Esophagus squamous epithelium (tissue), 5 donors: ENCODE measurements at regions not wholly inside any gene's neighbourhood (a gene's known extent, or its start where the extent isn't known, plus 50 kb on each side); places are given as distances from the start of the nearest gene placed in this dataset.

Source experiments
- DNase-seq: peaks from one replicate; lab custom pipeline; 2025; lab: John Stamatoyannopoulos, UW
- H3K27ac ChIP-seq, 4 donors: fragments of 200-600 bp; sonication (generic); one replicate each; pipeline ENCODE4 v1.5.1; 2016 to 2019; ENCODE audit warnings: mild to moderate bottlenecking in 1 of 4
- H3K27me3 ChIP-seq, 4 donors: fragments of 200-600 bp; sonication (generic); 1 replicate in 3 of 4; 2 replicates in 1 of 4; pipeline versions ENCODE4 v1.5.1 to v1.6.0; 2017 to 2021; ENCODE audit warnings: antibody characterized with exemption in 1 of 4
- H3K36me3 ChIP-seq, 3 donors: fragments of 200-600 bp; sonication (generic); one replicate each; pipeline ENCODE4 v1.5.1; 2016 to 2019
- H3K4me1 ChIP-seq, 3 donors: fragments of 200-600 bp; sonication (generic); one replicate each; pipeline ENCODE4 v1.5.1; 2017 to 2019
- H3K4me3 ChIP-seq, 4 donors: fragments of 200-600 bp; sonication (generic); 1 replicate in 3 of 4; 2 replicates in 1 of 4; pipeline ENCODE4 v1.5.1; 2016 to 2019; ENCODE audit warnings: mild to moderate bottlenecking in 2 of 4, moderate library complexity in 1 of 4
- H3K9me3 ChIP-seq, 3 donors: fragments of 200-600 bp; sonication (generic); one replicate each; pipeline ENCODE4 v1.5.1; 2016 to 2019
- CTCF ChIP-seq, 6 experiments: fragments of 450-650 bp in 4 of 6; fragments of 200-600 bp in 2 of 6; sonication (generic) in 2 of 6; IDR thresholded peaks; one replicate each; pipeline ENCODE4 v1.5.1; 2016 to 2019; ENCODE audit warnings: antibody characterized with exemption in 6 of 6, mild to moderate bottlenecking in 4 of 6, moderate library complexity in 4 of 6
- POLR2A ChIP-seq, 4 donors: fragments of 450-650 bp; IDR thresholded peaks; one replicate each; pipeline ENCODE4 v1.6.1; 2017; ENCODE audit warnings: antibody characterized with exemption in 4 of 4, mild to moderate bottlenecking in 4 of 4, moderate library complexity in 3 of 4
- WGBS, 2 donors: methylation state at CpG; one replicate each; pipeline ENCODE4 v1.1.5; 2018; 5-methylcytosine and 5-hydroxymethylcytosine counted together
- intact Hi-C: fragments of 100-400 bp; cut with DNase I; formaldehyde crosslinking; loops from one replicate; pipeline ENCODE4 v1.15.0; 2022
- donor health status: DM: yes; HTN: yes; CAD: no.

- WGBS, 2 donors = 92% methylated on average over 1 of the region's 1 CpG; no CpG with 5 or more reads in 1 of the 2 donors
- no peak for DNase-seq
- Histone ChIP-seq H3K36me3 (no peaks in the 10 kb centered on the region), H3K4me3 (no peak overlapping the region), H3K27me3 (no peaks in the 10 kb centered on the region), H3K9me3 (no peaks in the 10 kb centered on the region), H3K4me1 (no peaks in the 10 kb centered on the region), H3K27ac (no peak overlapping the region)
- intact Hi-C loops = no loop called here
- TF ChIP-seq CTCF (IDR thresholded peaks at IDR 0.05) (no peak), POLR2A (IDR thresholded peaks at IDR 0.05) (no peak)
Observed at GRCh38 chr13:38483623-38484022, 134.0 kb downstream of the UFM1 start.

- H3K9me3 ChIP-seq = no peaks in the 10 kb centered on the region
- H3K4me3 ChIP-seq = no peak overlapping the region
- H3K36me3 ChIP-seq = no peaks in the 10 kb centered on the region
- H3K4me1 ChIP-seq = no peaks in the 10 kb centered on the region
- DNase-seq = no peak
- 54 to 61% methylated on average over 3 of the region's 3 CpGs for WGBS, 2 donors
- intact Hi-C loops = no loop called here
- TF ChIP-seq CTCF (IDR thresholded peaks at IDR 0.05) = no peak
- no peak overlapping the region for H3K27ac ChIP-seq
- H3K27me3 ChIP-seq = no peaks in the 10 kb centered on the region
Observed at GRCh38 chr13:38490657-38491056, 141.0 kb downstream of the UFM1 start.

- H3K4me3 ChIP-seq = no peak overlapping the region
- H3K4me1 ChIP-seq = no peaks in the 10 kb centered on the region
- DNase-seq = no peak
- no peaks in the 10 kb centered on the region for H3K27me3 ChIP-seq
- intact Hi-C loops = no loop called here
- H3K27ac ChIP-seq = no peak overlapping the region
- no peak for TF ChIP-seq POLR2A (IDR thresholded peaks at IDR 0.05)
- TF ChIP-seq CTCF (IDR thresholded peaks at IDR 0.05) = no peak
- 38 to 71% methylated on average over 2 of the region's 2 CpGs for WGBS, 2 donors
- no peaks in the 10 kb centered on the region for H3K36me3 ChIP-seq
- peaks cover 0 to 4% (median 0%) of the 10 kb centered on the region in 3 donors for H3K9me3 ChIP-seq
Observed at GRCh38 chr13:38494445-38494844, 144.8 kb downstream of the UFM1 start.

GRCh38 chr13:38496917-38497316, 147.3 kb downstream of the UFM1 start:
- intact Hi-C loops = no loop called here
- Histone ChIP-seq H3K4me3 (no peak overlapping the region), H3K27me3 (no peaks in the 10 kb centered on the region), H3K27ac (no peak overlapping the region), H3K4me1 (no peaks in the 10 kb centered on the region), H3K36me3 (no peaks in the 10 kb centered on the region), H3K9me3 (peaks cover 0 to 4% (median 0%) of the 10 kb centered on the region in 3 donors)
- WGBS, 2 donors = 35 to 52% methylated on average over 2 of the region's 2 CpGs
- DNase-seq = no peak
- TF ChIP-seq CTCF (IDR thresholded peaks at IDR 0.05) = no peak
- no peak for TF ChIP-seq POLR2A (IDR thresholded peaks at IDR 0.05)

GRCh38 chr13:38498271-38498670, 148.6 kb downstream of the UFM1 start:
- TF ChIP-seq CTCF (IDR thresholded peaks at IDR 0.05) = no peak
- no peak for TF ChIP-seq POLR2A (IDR thresholded peaks at IDR 0.05)
- H3K4me3 ChIP-seq = no peak overlapping the region
- no peaks in the 10 kb centered on the region for H3K27me3 ChIP-seq
- no peak overlapping the region for H3K27ac ChIP-seq
- no peaks in the 10 kb centered on the region for H3K4me1 ChIP-seq
- no peak for DNase-seq
- H3K9me3 ChIP-seq = peaks cover 0 to 4% (median 0%) of the 10 kb centered on the region in 3 donors
- 95% methylated on average over 5 of the region's 5 CpGs for WGBS, 2 donors
- intact Hi-C loops = no loop called here
- H3K36me3 ChIP-seq = no peaks in the 10 kb centered on the region
